Heart left ventricle (tissue), 16 donors: ENCODE measurements at regions not wholly inside any gene's neighbourhood (a gene's known extent, or its start where the extent isn't known, plus 50 kb on each side); places are given as distances from the start of the nearest gene placed in this dataset.

Experiments used
- ATAC-seq, 4 donors: fragments of 200-7000 bp; cut with Tn5 transposase; one replicate each; pipeline ENCODE4 v1.9.1; 2020 to 2022; ENCODE audit warnings: moderate library complexity in 4 of 4, mild to moderate bottlenecking in 3 of 4, moderate number of reproducible peaks in 1 of 4
- DNase-seq, 5 donors: peaks; one replicate each; pipeline ENCODE4 v3.0.0-alpha.2; 2020
- H3K27ac ChIP-seq, 12 donors: fragments of 200-600 bp; sonication (generic) in 4 of 12; one replicate each; pipeline versions ENCODE4 v1.5.0 to v1.8.0; 2016 to 2022; ENCODE audit warnings: mild to moderate bottlenecking in 2 of 12
- H3K27me3 ChIP-seq, 9 donors: fragments of 200-600 bp; sonication (generic) in 2 of 9; one replicate each; pipeline versions ENCODE4 v1.5.1 to v1.8.0; 2016 to 2022; ENCODE audit warnings: mild to moderate bottlenecking in 3 of 9
- H3K36me3 ChIP-seq, 9 donors: fragments of 200-600 bp; sonication (generic) in 2 of 9; one replicate each; pipeline versions ENCODE4 v1.5.0 to v1.8.0; 2018 to 2022; ENCODE audit warnings: mild to moderate bottlenecking in 2 of 9
- H3K4me1 ChIP-seq, 12 donors: fragments of 200-600 bp; sonication (generic) in 4 of 12; one replicate each; pipeline versions ENCODE4 v1.5.0 to v1.8.0; 2016 to 2022; ENCODE audit warnings: mild to moderate bottlenecking in 3 of 12
- H3K4me3 ChIP-seq, 12 donors: fragments of 200-600 bp; sonication (generic) in 4 of 12; one replicate each; pipeline versions ENCODE4 v1.5.0 to v1.8.0; 2017 to 2022; ENCODE audit warnings: mild to moderate bottlenecking in 9 of 12, moderate library complexity in 4 of 12
- H3K9me3 ChIP-seq, 12 donors: fragments of 200-600 bp; sonication (generic) in 4 of 12; one replicate each; pipeline versions ENCODE4 v1.5.0 to v1.8.0; 2016 to 2022; ENCODE audit warnings: mild to moderate bottlenecking in 1 of 12
- CTCF ChIP-seq, 12 donors: fragments of 200-600 bp; sonication (generic) in 4 of 12; IDR thresholded peaks; one replicate each; pipeline versions ENCODE4 v1.5.0 to v1.8.0; 2018 to 2022; ENCODE audit warnings: antibody characterized with exemption in 12 of 12, mild to moderate bottlenecking in 5 of 12
- POLR2A ChIP-seq, 2 donors: fragments of 450-650 bp; IDR thresholded peaks; one replicate each; pipeline ENCODE4 v1.6.1; 2017; ENCODE audit warnings: antibody characterized with exemption in 2 of 2, mild to moderate bottlenecking in 2 of 2, moderate library complexity in 2 of 2
- WGBS, 4 donors: extraction: QIAGEN DNeasy Blood & Tissue Kit in 2 of 4; methylation state at CpG; one replicate each; pipeline versions ENCODE4 v1.1.5 to v1.1.7; 2013 to 2018; 5-methylcytosine and 5-hydroxymethylcytosine counted together
- intact Hi-C, 10 donors: fragments of 100-400 bp; cut with DNase I; formaldehyde crosslinking; loops; one replicate each; pipeline versions ENCODE4 v1.11.1 to v1.14.2; 2022
- donor health status: ischemic (EF 13 %, LVEDD 7.1; RV severe dilation, severe dysfunction).
- donor health status: healthy with polysubstance abuse.
- donor health status: DM: no; HTN: yes; CAD: no.
- donor health status: DM: no; HTN: no; CAD: no.
- donor health status: ischemic (EF 25% LVEDD 6.9; RV normal size, moderate dysfunction).
- donor health status: ischemic (EF 25% LVEDD 5.7; RV mildly dilated, moderate dysfunction).
- donor health status: healthy.
- donor health status: DM: yes; HTN: yes; CAD: no.
- donor health status: ischemic (EF 35%, LVEDD 5.7; RV mildly dilated, moderate dysfunction).
- donor health status: nonischemic (EF 11% LVEDD 7.7; RV severe dilation, severe dysfunction).
- donor health status: DM: yes; HTN: yes; CAD: no.
- donor health status: PGD.
- donor health status: ischemic (EF 29% LVEDD 5.4; RV normal size, mild dysfunction).
- donor health status: nonischemic (EF 23%, LVEDD 6.1; RV moderate dilation, normal function).

GRCh38 chr3:187831125-187832051, 86.1 kb upstream of the BCL6 start:
- no peak for DNase-seq
- intact Hi-C loops: no loop called here
- TF ChIP-seq CTCF (IDR thresholded peaks at IDR 0.05): no peak
- TF ChIP-seq POLR2A (IDR thresholded peaks at IDR 0.05): no peak
- no peaks in the 10 kb centered on the region for H3K36me3 ChIP-seq
- peaks cover 0 to 7% (median 0%) of the 10 kb centered on the region in 12 donors for H3K9me3 ChIP-seq
- WGBS, 4 donors: 80 to 87% (median 84%) methylated on average over 9 of the region's 9 CpGs
- H3K4me1 ChIP-seq: no peaks in the 10 kb centered on the region
- no peaks in the 10 kb centered on the region for H3K27me3 ChIP-seq
- H3K27ac ChIP-seq: no peak overlapping the region
- no peak for ATAC-seq
- no peak overlapping the region for H3K4me3 ChIP-seq

DNA sequence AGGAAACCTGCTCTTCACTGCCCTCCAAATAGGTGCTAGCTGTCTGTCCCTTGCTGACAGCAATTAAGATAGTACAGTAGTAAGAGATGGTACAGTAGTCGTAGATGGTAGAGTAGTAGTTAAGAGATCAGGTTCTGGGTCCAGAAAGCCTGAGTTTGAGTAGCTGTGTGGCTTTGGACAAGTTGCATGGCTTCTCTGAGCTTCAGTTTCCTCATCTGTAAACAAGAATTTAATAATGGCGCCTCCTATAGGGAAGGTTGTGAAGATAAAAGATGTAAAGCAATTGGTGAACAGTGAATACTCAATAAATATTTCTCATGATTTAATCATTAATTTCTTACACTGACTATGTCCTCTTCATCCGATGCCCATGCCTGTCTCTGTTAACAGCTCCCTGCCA, 86.9 kb upstream of the BCL6 start:
- ATAC-seq (no peak), DNase-seq (no peak)
- no peak overlapping the region for H3K27ac ChIP-seq
- no peaks in the 10 kb centered on the region for H3K4me1 ChIP-seq
- H3K36me3 ChIP-seq: no peaks in the 10 kb centered on the region
- intact Hi-C loops: no loop called here
- 86 to 90% (median 88%) methylated on average over 3 of the region's 3 CpGs for WGBS, 4 donors
- peaks cover 0 to 7% (median 0%) of the 10 kb centered on the region in 12 donors for H3K9me3 ChIP-seq
- no peak overlapping the region for H3K4me3 ChIP-seq
- H3K27me3 ChIP-seq: no peaks in the 10 kb centered on the region
- no peak for TF ChIP-seq CTCF (IDR thresholded peaks at IDR 0.05)
- no peak for TF ChIP-seq POLR2A (IDR thresholded peaks at IDR 0.05)

DNA sequence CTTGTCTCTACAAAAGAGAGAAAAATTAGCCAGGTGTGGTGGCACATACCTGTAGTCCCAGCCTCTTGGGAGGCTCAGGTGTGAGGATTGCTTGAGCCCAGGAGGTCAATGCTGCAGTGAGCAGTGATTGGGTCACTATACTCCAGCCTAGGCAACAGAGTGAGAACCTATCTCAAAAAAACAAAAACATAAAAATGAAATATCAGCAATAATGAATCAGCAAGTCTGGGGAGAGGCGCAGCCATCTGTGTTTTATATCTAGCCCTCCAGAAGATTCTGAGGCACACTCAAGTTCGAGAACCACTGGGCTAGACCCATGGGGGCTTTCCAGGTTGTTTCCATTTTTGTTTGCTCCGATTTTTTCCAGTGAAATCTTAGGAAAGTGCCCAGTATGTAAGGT, 88.1 kb upstream of the BCL6 start:
- Histone ChIP-seq H3K27ac (no peak overlapping the region), H3K4me1 (no peaks in the 10 kb centered on the region), H3K27me3 (no peaks in the 10 kb centered on the region), H3K36me3 (no peaks in the 10 kb centered on the region), H3K9me3 (peaks cover 0 to 7% (median 0%) of the 10 kb centered on the region in 12 donors), H3K4me3 (no peak overlapping the region)
- DNase-seq: no peak
- no peak for TF ChIP-seq CTCF (IDR thresholded peaks at IDR 0.05)
- no peak for TF ChIP-seq POLR2A (IDR thresholded peaks at IDR 0.05)
- ATAC-seq: no peak
- WGBS, 4 donors: 82 to 89% (median 85%) methylated on average over 3 of the region's 3 CpGs
- intact Hi-C loops: no loop called here

DNA sequence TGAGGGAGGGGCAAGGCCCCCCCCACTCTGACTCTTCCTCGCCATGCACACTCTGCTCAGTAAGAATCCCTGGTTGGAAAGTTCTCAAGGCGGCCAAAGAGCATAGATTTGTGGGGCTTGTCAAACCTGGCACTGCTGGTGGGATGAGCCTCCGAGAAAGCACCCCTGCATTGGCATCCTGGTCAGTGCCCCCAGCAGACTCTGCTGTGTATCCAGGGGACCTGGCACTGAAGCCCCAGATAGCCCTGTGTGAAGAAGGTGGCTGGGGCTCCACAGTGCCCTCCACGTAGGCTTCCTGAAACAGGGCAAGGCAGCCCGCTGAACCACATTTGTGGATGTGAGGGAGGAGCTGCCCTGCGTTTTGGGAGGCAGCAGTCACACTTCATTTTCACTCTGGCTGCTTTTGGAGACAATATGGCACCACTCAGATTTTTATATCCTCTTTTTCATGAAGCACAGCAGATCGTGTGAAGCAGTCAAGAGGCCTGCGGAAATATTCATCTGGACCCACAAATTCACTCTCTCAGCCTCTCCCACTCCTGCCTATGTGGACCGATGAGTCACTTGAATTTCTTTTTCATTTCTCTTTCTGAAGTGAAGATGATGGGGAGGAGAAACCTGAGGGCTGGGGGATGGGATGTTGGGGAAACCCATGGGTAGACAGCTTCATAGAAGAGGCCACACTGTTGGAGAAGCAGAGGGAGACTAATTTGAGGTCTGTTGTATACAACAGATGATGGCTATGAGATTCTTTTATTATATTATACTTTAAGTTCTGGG, 88.7 kb upstream of the BCL6 start:
- Histone ChIP-seq H3K4me1 (no peaks in the 10 kb centered on the region), H3K9me3 (peaks cover 0 to 7% (median 0%) of the 10 kb centered on the region in 12 donors), H3K27ac (no peak overlapping the region), H3K4me3 (no peak overlapping the region), H3K27me3 (no peaks in the 10 kb centered on the region), H3K36me3 (no peaks in the 10 kb centered on the region)
- 85 to 91% (median 88%) methylated on average over 8 to 9 of the region's 9 CpGs for WGBS, 4 donors
- no peak for ATAC-seq
- TF ChIP-seq CTCF (IDR thresholded peaks at IDR 0.05): no peak
- intact Hi-C loops: no loop called here
- DNase-seq: no peak
